ENCODE measurements at regions not wholly inside any gene's neighbourhood (a gene's known extent, or its start where the extent isn't known, plus 50 kb on each side); places are given as distances from the start of the nearest gene placed in this dataset.

DNA sequence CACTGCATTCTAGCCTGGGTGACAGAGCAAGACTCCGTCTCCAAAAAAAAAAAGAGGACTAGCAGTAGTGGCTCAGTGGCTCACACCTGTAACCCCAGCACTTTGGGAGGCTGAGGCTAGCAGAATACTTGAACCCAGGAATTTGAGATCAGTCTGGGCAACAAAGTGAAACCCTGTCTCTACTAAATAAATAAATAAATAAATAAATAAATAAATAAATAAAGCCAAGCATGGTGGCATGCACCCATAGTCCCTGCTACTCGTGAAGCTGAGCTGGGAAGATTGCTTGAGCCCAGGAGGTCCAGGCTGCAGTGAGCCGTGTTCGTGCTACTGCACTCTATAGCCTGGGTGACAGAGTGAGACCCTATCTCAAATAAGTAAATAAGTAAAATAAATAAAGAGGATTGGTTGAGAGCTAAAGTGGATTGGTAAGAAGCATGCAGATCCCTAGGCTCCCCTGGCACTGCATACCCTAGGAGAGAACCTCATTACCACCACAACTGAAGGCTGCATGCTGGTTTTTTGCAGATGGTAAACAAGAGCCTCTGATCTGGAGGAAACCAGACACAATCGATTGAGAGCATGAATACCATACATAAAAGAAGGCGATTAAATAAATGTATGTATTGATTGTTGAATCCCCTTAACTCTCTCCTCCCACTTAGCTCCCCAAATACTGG is 163.2 kb downstream of the REEP3 start:
- Histone ChIP-seq H3K9me3 (ENCODE audit: control extremely low read depth in 1 of 3, control insufficient read depth in 2 of 3, insufficient read depth in 1 of 3, low read length in 2 of 3) (no peaks in the 10 kb centered on the region), H3K36me3 (replicated peaks in 1 of 2; ENCODE audit: control extremely low read depth in 1 of 2, control insufficient read depth in 1 of 2, extremely low read depth in 1 of 2, insufficient read depth in 2 of 2, low read length in 1 of 2) (no peaks in the 10 kb centered on the region), H3K4me2 (replicated peaks; ENCODE audit: low read depth, low read length, poor library complexity, severe bottlenecking) (no peak overlapping the region), H3K9ac (ENCODE audit: low read length) (no peak overlapping the region), H3K79me2 (ENCODE audit: control insufficient read depth, insufficient read depth, low read length) (no peaks in the 10 kb centered on the region), H3K27ac (ENCODE audit: low read length in 2 of 2) (no peak overlapping the region), H3K4me3 (ENCODE audit: control extremely low read depth in 1 of 5, extremely low read depth in 1 of 5, insufficient read depth in 1 of 5, low read depth in 2 of 5, low read length in 4 of 5) (no peak overlapping the region), H3K4me1 (ENCODE audit: control insufficient read depth in 2 of 2, insufficient read depth in 2 of 2, low read length in 2 of 2) (no peaks in the 10 kb centered on the region), H2AFZ (ENCODE audit: insufficient read depth, low read depth, low read length, poor library complexity, severe bottlenecking) (no peak overlapping the region), H4K20me1 (ENCODE audit: control insufficient read depth, insufficient read depth, low read length, poor library complexity, severe bottlenecking) (no peaks in the 10 kb centered on the region), H3K27me3 (replicated peaks in 1 of 4; ENCODE audit: control extremely low read depth in 1 of 4, control insufficient read depth in 3 of 4, insufficient read depth in 4 of 4, low read length in 3 of 4) (no peaks in the 10 kb centered on the region)
- no peak for DNase-seq
- peaks cover 10% of the 10 kb centered on the region for H3K4me1 Mint-ChIP-seq
- ChIA-PET CTCF (interaction anchor here (1.0 kb wide), 1 partner anchor 525 kb away, joined by 3 read pairs; no protein-coding TSS in a partner anchor), POLR2A (no interaction called here)
- H3K4me3 Mint-ChIP-seq: no peak overlapping the region
- intact Hi-C loops (cut with micrococcal nuclease): no loop called here
- no peaks in the 10 kb centered on the region for H3K9me3 Mint-ChIP-seq (ENCODE audit: insufficient read depth)
- no CpG with 5 or more reads among the region's 6 CpGs for WGBS (ENCODE audit: insufficient coverage)
- no peak overlapping the region for H3K27ac Mint-ChIP-seq
- ATAC-seq (ENCODE audit: low read depth): no peak
- no peak for TF ChIP-seq EZH2 (IDR thresholded peaks at IDR 0.05; ENCODE audit: borderline replicate concordance, insufficient read depth, low read depth, low read length, poor library complexity, severe bottlenecking)
- TF ChIP-seq, protein P1, sequence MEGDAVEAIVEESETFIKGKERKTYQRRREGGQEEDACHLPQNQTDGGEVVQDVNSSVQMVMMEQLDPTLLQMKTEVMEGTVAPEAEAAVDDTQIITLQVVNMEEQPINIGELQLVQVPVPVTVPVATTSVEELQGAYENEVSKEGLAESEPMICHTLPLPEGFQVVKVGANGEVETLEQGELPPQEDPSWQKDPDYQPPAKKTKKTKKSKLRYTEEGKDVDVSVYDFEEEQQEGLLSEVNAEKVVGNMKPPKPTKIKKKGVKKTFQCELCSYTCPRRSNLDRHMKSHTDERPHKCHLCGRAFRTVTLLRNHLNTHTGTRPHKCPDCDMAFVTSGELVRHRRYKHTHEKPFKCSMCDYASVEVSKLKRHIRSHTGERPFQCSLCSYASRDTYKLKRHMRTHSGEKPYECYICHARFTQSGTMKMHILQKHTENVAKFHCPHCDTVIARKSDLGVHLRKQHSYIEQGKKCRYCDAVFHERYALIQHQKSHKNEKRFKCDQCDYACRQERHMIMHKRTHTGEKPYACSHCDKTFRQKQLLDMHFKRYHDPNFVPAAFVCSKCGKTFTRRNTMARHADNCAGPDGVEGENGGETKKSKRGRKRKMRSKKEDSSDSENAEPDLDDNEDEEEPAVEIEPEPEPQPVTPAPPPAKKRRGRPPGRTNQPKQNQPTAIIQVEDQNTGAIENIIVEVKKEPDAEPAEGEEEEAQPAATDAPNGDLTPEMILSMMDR (IDR thresholded peaks at IDR 0.05): no peak
- H3K27me3 Mint-ChIP-seq: no peaks in the 10 kb centered on the region

DNA sequence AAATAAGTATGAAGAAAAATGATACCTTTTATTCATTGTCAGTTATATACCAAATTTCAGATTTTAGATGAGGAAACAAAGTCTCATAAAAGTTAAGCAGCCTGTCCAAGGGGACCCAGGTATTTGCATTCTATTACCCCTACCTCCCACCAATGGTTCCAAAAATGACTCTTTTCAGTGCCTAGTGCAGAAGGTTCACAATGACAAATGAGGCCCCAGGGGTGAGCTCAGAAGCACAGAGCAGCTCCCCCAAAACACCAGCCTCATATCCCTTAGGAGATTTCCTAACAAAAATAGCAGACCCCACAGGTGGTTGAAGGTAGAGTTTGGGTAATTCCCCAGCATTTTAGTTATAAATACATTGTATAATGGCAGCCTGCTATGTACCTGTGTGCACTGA is 168.6 kb downstream of the REEP3 start:
- H3K79me2 ChIP-seq (ENCODE audit: control insufficient read depth, insufficient read depth, low read length): no peaks in the 10 kb centered on the region
- intact Hi-C loops (cut with micrococcal nuclease): loop anchor here (10.0 kb wide), 1 partner anchor 55 kb away; no protein-coding TSS in a partner anchor
- Mint-ChIP-seq H3K27me3 (no peaks in the 10 kb centered on the region), H3K4me3 (no peak overlapping the region), H3K9me3 (ENCODE audit: insufficient read depth) (no peaks in the 10 kb centered on the region), H3K4me1 (peaks cover 14% of the 10 kb centered on the region), H3K27ac (no peak overlapping the region)
- POLR2A ChIA-PET: no interaction called here
- no peak overlapping the region for H3K4me3 ChIP-seq (ENCODE audit: control extremely low read depth in 1 of 5, extremely low read depth in 1 of 5, insufficient read depth in 1 of 5, low read depth in 2 of 5, low read length in 4 of 5)
- no peaks in the 10 kb centered on the region for H3K27me3 ChIP-seq (replicated peaks in 1 of 4; ENCODE audit: control extremely low read depth in 1 of 4, control insufficient read depth in 3 of 4, insufficient read depth in 4 of 4, low read length in 3 of 4)
- CTCF ChIA-PET: no interaction called here
- no peak overlapping the region for H3K27ac ChIP-seq (ENCODE audit: low read length in 2 of 2)
- ATAC-seq (ENCODE audit: low read depth) (no peak), DNase-seq (no peak)
- no peaks in the 10 kb centered on the region for H3K4me1 ChIP-seq (ENCODE audit: control insufficient read depth in 2 of 2, insufficient read depth in 2 of 2, low read length in 2 of 2)
- H3K9ac ChIP-seq (ENCODE audit: low read length): no peak overlapping the region
- H3K4me2 ChIP-seq (replicated peaks; ENCODE audit: low read depth, low read length, poor library complexity, severe bottlenecking): no peak overlapping the region
- H2AFZ ChIP-seq (ENCODE audit: insufficient read depth, low read depth, low read length, poor library complexity, severe bottlenecking): no peak overlapping the region
- H3K9me3 ChIP-seq (ENCODE audit: control extremely low read depth in 1 of 3, control insufficient read depth in 2 of 3, insufficient read depth in 1 of 3, low read length in 2 of 3): peaks cover 0 to 4% (median 0%) of the 10 kb centered on the region in 3 donors
- H3K36me3 ChIP-seq (replicated peaks in 1 of 2; ENCODE audit: control extremely low read depth in 1 of 2, control insufficient read depth in 1 of 2, extremely low read depth in 1 of 2, insufficient read depth in 2 of 2, low read length in 1 of 2): no peaks in the 10 kb centered on the region
- no peaks in the 10 kb centered on the region for H4K20me1 ChIP-seq (ENCODE audit: control insufficient read depth, insufficient read depth, low read length, poor library complexity, severe bottlenecking)
- TF ChIP-seq EZH2 (IDR thresholded peaks at IDR 0.05; ENCODE audit: borderline replicate concordance, insufficient read depth, low read depth, low read length, poor library complexity, severe bottlenecking): no peak
- TF ChIP-seq, protein P1 (IDR thresholded peaks at IDR 0.05): no peak

All from B cell (primary cell).